ENCODE measurements at regions not wholly inside any gene's neighbourhood (a gene's known extent, or its start where the extent isn't known, plus 50 kb on each side); places are given as distances from the start of the nearest gene placed in this dataset.

DNA sequence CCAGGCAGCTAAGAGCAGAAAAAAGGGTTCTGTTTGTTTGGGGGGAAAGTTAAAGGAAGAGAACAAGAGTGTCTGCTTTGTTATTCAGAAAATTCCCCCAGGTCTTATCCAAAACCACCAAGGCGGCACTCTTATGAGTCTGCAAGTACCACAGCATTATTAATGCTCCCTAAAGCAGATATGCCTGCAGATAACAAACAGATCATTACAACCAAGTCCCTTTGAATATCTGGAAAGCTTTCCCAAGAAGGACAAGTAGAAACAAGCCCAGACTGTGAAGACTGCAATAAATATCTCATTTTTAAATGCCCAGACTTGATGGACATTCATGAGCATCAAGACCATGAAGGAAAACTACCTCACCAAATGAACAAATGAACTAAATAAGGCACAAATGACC lies 278.6 kb upstream of the TMEFF2 start:
- TF ChIP-seq FOXJ3 (CRISPR knock-in tag; IDR thresholded peaks at IDR 0.05; ENCODE audit: borderline replicate concordance) = no peak
- TF ChIP-seq, protein P1, sequence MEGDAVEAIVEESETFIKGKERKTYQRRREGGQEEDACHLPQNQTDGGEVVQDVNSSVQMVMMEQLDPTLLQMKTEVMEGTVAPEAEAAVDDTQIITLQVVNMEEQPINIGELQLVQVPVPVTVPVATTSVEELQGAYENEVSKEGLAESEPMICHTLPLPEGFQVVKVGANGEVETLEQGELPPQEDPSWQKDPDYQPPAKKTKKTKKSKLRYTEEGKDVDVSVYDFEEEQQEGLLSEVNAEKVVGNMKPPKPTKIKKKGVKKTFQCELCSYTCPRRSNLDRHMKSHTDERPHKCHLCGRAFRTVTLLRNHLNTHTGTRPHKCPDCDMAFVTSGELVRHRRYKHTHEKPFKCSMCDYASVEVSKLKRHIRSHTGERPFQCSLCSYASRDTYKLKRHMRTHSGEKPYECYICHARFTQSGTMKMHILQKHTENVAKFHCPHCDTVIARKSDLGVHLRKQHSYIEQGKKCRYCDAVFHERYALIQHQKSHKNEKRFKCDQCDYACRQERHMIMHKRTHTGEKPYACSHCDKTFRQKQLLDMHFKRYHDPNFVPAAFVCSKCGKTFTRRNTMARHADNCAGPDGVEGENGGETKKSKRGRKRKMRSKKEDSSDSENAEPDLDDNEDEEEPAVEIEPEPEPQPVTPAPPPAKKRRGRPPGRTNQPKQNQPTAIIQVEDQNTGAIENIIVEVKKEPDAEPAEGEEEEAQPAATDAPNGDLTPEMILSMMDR (IDR thresholded peaks at IDR 0.05) = no peak
- TF ChIP-seq, protein P2, sequence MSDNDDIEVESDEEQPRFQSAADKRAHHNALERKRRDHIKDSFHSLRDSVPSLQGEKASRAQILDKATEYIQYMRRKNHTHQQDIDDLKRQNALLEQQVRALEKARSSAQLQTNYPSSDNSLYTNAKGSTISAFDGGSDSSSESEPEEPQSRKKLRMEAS (CRISPR knock-in tag; IDR thresholded peaks at IDR 0.05) = no peak
- no peak for TF ChIP-seq SP1 (CRISPR knock-in tag; conservative IDR thresholded peaks at IDR 0.05)
- TF ChIP-seq, protein P3, sequence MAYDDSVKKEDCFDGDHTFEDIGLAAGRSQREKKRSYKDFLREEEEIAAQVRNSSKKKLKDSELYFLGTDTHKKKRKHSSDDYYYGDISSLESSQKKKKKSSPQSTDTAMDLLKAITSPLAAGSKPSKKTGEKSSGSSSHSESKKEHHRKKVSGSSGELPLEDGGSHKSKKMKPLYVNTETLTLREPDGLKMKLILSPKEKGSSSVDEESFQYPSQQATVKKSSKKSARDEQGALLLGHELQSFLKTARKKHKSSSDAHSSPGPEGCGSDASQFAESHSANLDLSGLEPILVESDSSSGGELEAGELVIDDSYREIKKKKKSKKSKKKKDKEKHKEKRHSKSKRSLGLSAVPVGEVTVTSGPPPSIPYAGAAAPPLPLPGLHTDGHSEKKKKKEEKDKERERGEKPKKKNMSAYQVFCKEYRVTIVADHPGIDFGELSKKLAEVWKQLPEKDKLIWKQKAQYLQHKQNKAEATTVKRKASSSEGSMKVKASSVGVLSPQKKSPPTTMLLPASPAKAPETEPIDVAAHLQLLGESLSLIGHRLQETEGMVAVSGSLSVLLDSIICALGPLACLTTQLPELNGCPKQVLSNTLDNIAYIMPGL (CRISPR knock-in tag; IDR thresholded peaks at IDR 0.05) = no peak
- TF ChIP-seq ZNF317 (CRISPR knock-in tag; IDR thresholded peaks at IDR 0.05; ENCODE audit: borderline replicate concordance, low read depth) = no peak
- TF ChIP-seq IRF2 (CRISPR knock-in tag; IDR thresholded peaks at IDR 0.05; ENCODE audit: borderline replicate concordance, low read depth) = no peak
- TF ChIP-seq KAT7 (CRISPR knock-in tag; IDR thresholded peaks at IDR 0.05; ENCODE audit: borderline replicate concordance) = no peak
- TF ChIP-seq, protein P4, sequence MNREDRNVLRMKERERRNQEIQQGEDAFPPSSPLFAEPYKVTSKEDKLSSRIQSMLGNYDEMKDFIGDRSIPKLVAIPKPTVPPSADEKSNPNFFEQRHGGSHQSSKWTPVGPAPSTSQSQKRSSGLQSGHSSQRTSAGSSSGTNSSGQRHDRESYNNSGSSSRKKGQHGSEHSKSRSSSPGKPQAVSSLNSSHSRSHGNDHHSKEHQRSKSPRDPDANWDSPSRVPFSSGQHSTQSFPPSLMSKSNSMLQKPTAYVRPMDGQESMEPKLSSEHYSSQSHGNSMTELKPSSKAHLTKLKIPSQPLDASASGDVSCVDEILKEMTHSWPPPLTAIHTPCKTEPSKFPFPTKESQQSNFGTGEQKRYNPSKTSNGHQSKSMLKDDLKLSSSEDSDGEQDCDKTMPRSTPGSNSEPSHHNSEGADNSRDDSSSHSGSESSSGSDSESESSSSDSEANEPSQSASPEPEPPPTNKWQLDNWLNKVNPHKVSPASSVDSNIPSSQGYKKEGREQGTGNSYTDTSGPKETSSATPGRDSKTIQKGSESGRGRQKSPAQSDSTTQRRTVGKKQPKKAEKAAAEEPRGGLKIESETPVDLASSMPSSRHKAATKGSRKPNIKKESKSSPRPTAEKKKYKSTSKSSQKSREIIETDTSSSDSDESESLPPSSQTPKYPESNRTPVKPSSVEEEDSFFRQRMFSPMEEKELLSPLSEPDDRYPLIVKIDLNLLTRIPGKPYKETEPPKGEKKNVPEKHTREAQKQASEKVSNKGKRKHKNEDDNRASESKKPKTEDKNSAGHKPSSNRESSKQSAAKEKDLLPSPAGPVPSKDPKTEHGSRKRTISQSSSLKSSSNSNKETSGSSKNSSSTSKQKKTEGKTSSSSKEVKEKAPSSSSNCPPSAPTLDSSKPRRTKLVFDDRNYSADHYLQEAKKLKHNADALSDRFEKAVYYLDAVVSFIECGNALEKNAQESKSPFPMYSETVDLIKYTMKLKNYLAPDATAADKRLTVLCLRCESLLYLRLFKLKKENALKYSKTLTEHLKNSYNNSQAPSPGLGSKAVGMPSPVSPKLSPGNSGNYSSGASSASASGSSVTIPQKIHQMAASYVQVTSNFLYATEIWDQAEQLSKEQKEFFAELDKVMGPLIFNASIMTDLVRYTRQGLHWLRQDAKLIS (CRISPR knock-in tag; IDR thresholded peaks at IDR 0.05; ENCODE audit: borderline replicate concordance) = no peak
- no peak for TF ChIP-seq ETV6 (CRISPR knock-in tag; IDR thresholded peaks at IDR 0.05)
- TF ChIP-seq ESRRA (CRISPR knock-in tag; IDR thresholded peaks at IDR 0.05; ENCODE audit: borderline replicate concordance) = no peak
- TF ChIP-seq RELA (CRISPR knock-in tag; IDR thresholded peaks at IDR 0.05; ENCODE audit: borderline replicate concordance) = no peak
- TF ChIP-seq, protein P5, sequence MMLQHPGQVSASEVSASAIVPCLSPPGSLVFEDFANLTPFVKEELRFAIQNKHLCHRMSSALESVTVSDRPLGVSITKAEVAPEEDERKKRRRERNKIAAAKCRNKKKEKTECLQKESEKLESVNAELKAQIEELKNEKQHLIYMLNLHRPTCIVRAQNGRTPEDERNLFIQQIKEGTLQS (CRISPR knock-in tag; conservative IDR thresholded peaks at IDR 0.05) = no peak

Measured in WTC11 (cell line).